ENCODE measurements at regions not wholly inside any gene's neighbourhood (a gene's known extent, or its start where the extent isn't known, plus 50 kb on each side); places are given as distances from the start of the nearest gene placed in this dataset.
"Not testable (repeated sequence)": the region's sequence is repeated elsewhere in the genome, so short reads cannot be mapped to it uniquely, and the experiment has no call there.

DNA sequence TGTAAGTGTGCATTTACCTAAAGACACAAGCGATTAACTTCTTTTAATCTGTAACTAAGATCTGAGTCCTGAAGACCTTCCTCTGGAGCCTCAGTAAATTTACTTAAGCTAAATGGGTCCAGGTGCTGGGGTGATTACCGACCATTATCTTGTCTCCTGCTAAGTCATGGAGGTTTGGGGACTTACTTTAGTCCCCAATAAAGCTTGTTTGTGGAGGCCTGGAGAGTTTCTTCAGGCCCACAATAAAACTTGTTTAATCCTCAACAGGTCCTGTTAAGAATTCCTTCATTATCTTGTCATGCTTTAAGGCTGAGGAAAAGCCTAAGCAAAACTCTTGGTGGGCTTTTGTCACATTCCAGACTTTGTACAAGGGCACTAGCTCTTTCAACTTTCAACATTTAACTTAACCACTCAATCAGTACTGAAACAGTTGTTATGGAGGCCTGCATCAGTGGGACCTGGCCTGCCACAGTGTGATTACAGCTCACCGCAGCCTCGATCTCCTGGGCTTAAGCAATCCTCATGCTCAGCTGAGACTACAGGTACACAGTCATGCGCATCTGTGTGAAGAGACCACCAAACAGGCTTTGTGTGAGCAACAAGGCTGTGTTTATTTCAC lies 84.0 kb downstream of the FMO4 start:
- no peaks in the 10 kb centered on the region for H3K9me3 ChIP-seq (ENCODE audit: low read depth, low read length)
- no peaks in the 10 kb centered on the region for H3K36me3 ChIP-seq (ENCODE audit: insufficient read depth, low read length)
- TF ChIP-seq POLR2AphosphoS5 (IDR thresholded peaks at IDR 0.05; ENCODE audit: borderline replicate concordance, low read depth, low read length) (no peak), FOXP2 (optimal IDR thresholded peaks at IDR 0.05; ENCODE audit: control extremely low read depth, extremely low read length, insufficient read depth) (no peak), EZH2 (IDR thresholded peaks at IDR 0.05) (no peak)
- no peak overlapping the region for H3K27ac ChIP-seq
- H3K9ac ChIP-seq (ENCODE audit: insufficient read length), result no peak overlapping the region
- H3K4me3 ChIP-seq, result no peak overlapping the region
- DNase-seq (ENCODE audit: low read depth, low spot score), result no peak

GRCh38 chr1:171403393-171403792 lies 81.9 kb upstream of the PRRC2C start:
- no peak overlapping the region for H3K4me3 ChIP-seq
- TF ChIP-seq EZH2 (IDR thresholded peaks at IDR 0.05) (no peak), POLR2AphosphoS5 (IDR thresholded peaks at IDR 0.05; ENCODE audit: borderline replicate concordance, low read depth, low read length) (no peak), FOXP2 (optimal IDR thresholded peaks at IDR 0.05; ENCODE audit: control extremely low read depth, extremely low read length, insufficient read depth) (no peak)
- no peak overlapping the region for H3K9ac ChIP-seq (ENCODE audit: insufficient read length)
- no peaks in the 10 kb centered on the region for H3K9me3 ChIP-seq (ENCODE audit: low read depth, low read length)
- no peaks in the 10 kb centered on the region for H3K36me3 ChIP-seq (ENCODE audit: insufficient read depth, low read length)
- H3K27ac ChIP-seq, result no peak overlapping the region; the same call in 1 of the 2 replicates
- DNase-seq (ENCODE audit: low read depth, low spot score), result peak; percentile 6

DNA sequence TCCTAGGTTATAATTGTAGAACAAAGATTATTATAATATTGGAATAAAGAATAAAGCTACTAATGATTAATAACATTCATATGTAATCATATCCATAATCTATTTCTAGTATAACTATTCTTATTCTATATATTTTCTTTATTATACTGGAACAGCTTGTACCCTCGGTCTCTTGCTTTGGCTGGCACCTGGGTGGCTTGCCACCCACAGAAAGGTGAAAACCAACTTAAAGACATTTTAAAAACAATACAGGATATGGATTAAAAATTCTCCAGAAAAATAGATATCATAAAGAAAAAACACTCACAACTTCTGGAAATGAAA lies 80.0 kb upstream of the PRRC2C start:
- no peak for DNase-seq (ENCODE audit: low read depth, low spot score)
- TF ChIP-seq POLR2AphosphoS5 (IDR thresholded peaks at IDR 0.05; ENCODE audit: borderline replicate concordance, low read depth, low read length), result no peak
- TF ChIP-seq EZH2 (IDR thresholded peaks at IDR 0.05), result no peak
- no peak for TF ChIP-seq FOXP2 (optimal IDR thresholded peaks at IDR 0.05; ENCODE audit: control extremely low read depth, extremely low read length, insufficient read depth)
- H3K9me3 ChIP-seq (ENCODE audit: low read depth, low read length), result no peaks in the 10 kb centered on the region
- no peaks in the 10 kb centered on the region for H3K36me3 ChIP-seq (ENCODE audit: insufficient read depth, low read length)
- H3K9ac ChIP-seq (ENCODE audit: insufficient read length), result no peak overlapping the region
- no peak overlapping the region for H3K27ac ChIP-seq
- H3K4me3 ChIP-seq, result no peak overlapping the region

DNA sequence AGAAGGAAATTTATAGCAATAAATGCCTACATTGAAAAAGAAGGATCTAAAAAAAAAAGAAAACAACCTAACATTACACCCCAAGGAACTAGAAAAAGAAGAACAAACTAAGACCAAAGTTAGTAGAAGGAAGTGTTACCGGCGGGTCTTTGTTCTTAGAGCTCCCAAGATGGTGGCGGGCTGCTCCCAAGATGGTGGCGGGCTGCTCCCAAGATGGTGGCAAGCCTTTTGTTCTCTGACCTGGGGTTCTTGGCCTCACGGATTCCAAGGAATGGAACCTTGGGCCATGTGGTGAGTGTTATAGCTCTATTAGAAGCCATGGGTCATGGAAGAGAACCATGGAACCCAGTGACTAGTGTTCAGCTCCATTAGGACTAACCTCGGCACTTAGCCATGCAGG lies 71.8 kb upstream of the PRRC2C start:
- H3K9me3 ChIP-seq (ENCODE audit: low read depth, low read length); DNase-seq (ENCODE audit: low read depth, low spot score); H3K27ac ChIP-seq; H3K9ac ChIP-seq (ENCODE audit: insufficient read length); H3K36me3 ChIP-seq (ENCODE audit: insufficient read depth, low read length); H3K4me3 ChIP-seq: not testable (repeated sequence)

DNA sequence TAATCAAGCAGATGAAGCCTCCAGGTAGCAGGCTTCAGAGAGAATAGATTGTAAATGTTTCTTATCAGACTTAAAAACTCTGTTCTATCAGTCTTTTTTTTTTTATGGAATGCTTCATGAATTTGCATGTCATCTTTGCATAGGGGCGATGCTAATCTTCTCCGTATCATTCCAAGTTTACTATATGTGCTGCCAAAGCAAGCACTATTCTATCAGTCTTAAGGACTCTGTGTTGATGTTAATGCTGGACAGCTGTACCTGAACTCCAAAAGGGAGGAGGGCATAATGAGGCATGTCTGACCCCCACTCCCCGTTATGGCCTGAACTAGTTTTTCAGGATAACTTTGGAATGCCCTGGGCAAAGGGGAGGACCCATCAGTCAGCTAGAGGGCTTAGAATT lies 66.8 kb upstream of the PRRC2C start:
- Histone ChIP-seq H3K9me3 (ENCODE audit: low read depth, low read length) (no peaks in the 10 kb centered on the region), H3K36me3 (ENCODE audit: insufficient read depth, low read length) (no peaks in the 10 kb centered on the region), H3K9ac (ENCODE audit: insufficient read length) (no peak overlapping the region), H3K27ac (no peak overlapping the region), H3K4me3 (no peak overlapping the region)
- no peak for DNase-seq (ENCODE audit: low read depth, low spot score)
- TF ChIP-seq EZH2 (IDR thresholded peaks at IDR 0.05) (no peak), POLR2AphosphoS5 (IDR thresholded peaks at IDR 0.05; ENCODE audit: borderline replicate concordance, low read depth, low read length) (no peak)

GRCh38 chr1:171420810-171421209 lies 64.5 kb upstream of the PRRC2C start:
- TF ChIP-seq POLR2AphosphoS5 (IDR thresholded peaks at IDR 0.05; ENCODE audit: borderline replicate concordance, low read depth, low read length) (no peak), EZH2 (IDR thresholded peaks at IDR 0.05) (no peak), FOXP2 (optimal IDR thresholded peaks at IDR 0.05; ENCODE audit: control extremely low read depth, extremely low read length, insufficient read depth) (no peak)
- Histone ChIP-seq H3K36me3 (ENCODE audit: insufficient read depth, low read length) (no peaks in the 10 kb centered on the region), H3K27ac (no peak overlapping the region), H3K9ac (ENCODE audit: insufficient read length) (no peak overlapping the region), H3K4me3 (no peak overlapping the region), H3K9me3 (ENCODE audit: low read depth, low read length) (no peaks in the 10 kb centered on the region)
- DNase-seq (ENCODE audit: low read depth, low spot score), result no peak

- Histone ChIP-seq H3K9ac (ENCODE audit: insufficient read length) (no peak overlapping the region), H3K27ac (no peak overlapping the region)
- TF ChIP-seq EZH2 (IDR thresholded peaks at IDR 0.05) (no peak), POLR2AphosphoS5 (IDR thresholded peaks at IDR 0.05; ENCODE audit: borderline replicate concordance, low read depth, low read length) (no peak), FOXP2 (optimal IDR thresholded peaks at IDR 0.05; ENCODE audit: control extremely low read depth, extremely low read length, insufficient read depth) (no peak)
These were observed 63.8 kb upstream of the PRRC2C start for GRCh38 chr1:171421413-171422020.

DNA sequence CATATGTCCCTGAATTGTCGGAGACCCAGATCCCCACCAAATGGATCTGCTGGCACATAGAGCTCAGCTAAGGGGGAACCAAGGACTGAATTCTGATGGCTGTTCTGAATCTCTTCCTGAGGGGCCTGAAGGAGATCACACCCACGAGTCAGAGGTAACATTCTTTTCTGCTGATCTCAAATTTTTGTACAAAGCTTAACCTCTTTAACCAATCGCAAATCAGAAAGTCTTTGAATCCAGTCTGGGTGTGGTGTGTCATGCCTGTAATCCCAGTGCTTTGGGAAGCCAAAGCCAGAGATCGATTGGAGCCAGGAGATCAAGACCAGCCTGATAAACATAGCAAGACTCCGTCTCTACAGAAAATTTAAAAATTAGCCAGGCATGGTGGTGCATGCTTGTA lies 62.8 kb upstream of the PRRC2C start:
- no peak for DNase-seq (ENCODE audit: low read depth, low spot score)
- Histone ChIP-seq H3K27ac (no peak overlapping the region), H3K9ac (ENCODE audit: insufficient read length) (no peak overlapping the region), H3K4me3 (no peak overlapping the region), H3K36me3 (ENCODE audit: insufficient read depth, low read length) (no peaks in the 10 kb centered on the region), H3K9me3 (ENCODE audit: low read depth, low read length) (no peaks in the 10 kb centered on the region)
- TF ChIP-seq POLR2AphosphoS5 (IDR thresholded peaks at IDR 0.05; ENCODE audit: borderline replicate concordance, low read depth, low read length), result no peak

More at GRCh38 chr1:171421413-171422020, 63.8 kb upstream of the PRRC2C start:
- Histone ChIP-seq H3K4me3 (no peak overlapping the region), H3K9me3 (ENCODE audit: low read depth, low read length) (no peaks in the 10 kb centered on the region), H3K36me3 (ENCODE audit: insufficient read depth, low read length) (no peaks in the 10 kb centered on the region)
- no peak for DNase-seq (ENCODE audit: low read depth, low spot score)

DNA sequence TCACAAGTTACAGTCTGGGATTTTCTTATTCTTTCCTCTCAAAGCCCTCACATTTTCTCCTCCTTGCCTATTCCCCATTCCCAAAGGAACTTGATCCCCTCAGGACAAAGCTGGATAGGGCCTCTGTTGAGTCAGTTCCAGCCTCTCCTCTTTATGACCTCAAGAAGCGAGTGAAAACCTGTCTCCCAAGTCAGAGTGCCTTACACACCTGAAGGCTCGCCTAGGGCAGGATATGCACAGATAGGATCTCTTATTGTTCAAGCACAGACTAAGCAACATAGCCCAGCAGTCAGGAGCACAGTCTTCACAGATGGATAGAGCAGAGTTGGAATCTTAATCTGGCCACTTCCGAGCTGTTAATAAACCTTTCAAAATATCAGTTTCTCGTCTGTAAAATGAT lies 60.8 kb upstream of the PRRC2C start:
- TF ChIP-seq POLR2AphosphoS5 (IDR thresholded peaks at IDR 0.05; ENCODE audit: borderline replicate concordance, low read depth, low read length), result no peak
- no peak for TF ChIP-seq FOXP2 (optimal IDR thresholded peaks at IDR 0.05; ENCODE audit: control extremely low read depth, extremely low read length, insufficient read depth)
- TF ChIP-seq EZH2 (IDR thresholded peaks at IDR 0.05), result no peak
- Histone ChIP-seq H3K4me3 (no peak overlapping the region), H3K9me3 (ENCODE audit: low read depth, low read length) (no peaks in the 10 kb centered on the region), H3K36me3 (ENCODE audit: insufficient read depth, low read length) (no peaks in the 10 kb centered on the region), H3K9ac (ENCODE audit: insufficient read length) (no peak overlapping the region), H3K27ac (no peak overlapping the region)
- DNase-seq (ENCODE audit: low read depth, low spot score), result no peak
